Skin of body (tissue), 1 donor: ENCODE measurements at regions not wholly inside any gene's neighbourhood (a gene's known extent, or its start where the extent isn't known, plus 50 kb on each side); places are given as distances from the start of the nearest gene placed in this dataset.

ENCODE experiments used
- DNase-seq: peaks from one replicate; lab custom pipeline; 2025; lab: John Stamatoyannopoulos, UW

- no peak for DNase-seq
Observed at GRCh38 chr1:59232216-59232615, 64.7 kb upstream of the FGGY start.

GRCh38 chr1:59233444-59233843 is 63.5 kb upstream of the FGGY start:
- DNase-seq: no peak

- DNase-seq: no peak
Observed at GRCh38 chr1:59236721-59237545, 60.0 kb upstream of the FGGY start.

GRCh38 chr1:59237900-59238299 is 59.0 kb upstream of the FGGY start:
- no peak for DNase-seq

GRCh38 chr1:59238333-59238934 is 58.5 kb upstream of the FGGY start:
- DNase-seq: no peak

GRCh38 chr1:59238993-59239392 is 57.9 kb upstream of the FGGY start:
- DNase-seq: no peak

GRCh38 chr1:59241909-59242308 is 55.0 kb upstream of the FGGY start:
- no peak for DNase-seq

GRCh38 chr1:59242370-59242769 is 54.5 kb upstream of the FGGY start:
- DNase-seq: no peak

GRCh38 chr1:59243550-59243949 is 53.3 kb upstream of the FGGY start:
- no peak for DNase-seq

- DNase-seq: no peak
Observed at GRCh38 chr1:59243978-59244377, 52.9 kb upstream of the FGGY start.

- no peak for DNase-seq
Observed at GRCh38 chr1:59244891-59245290, 52.0 kb upstream of the FGGY start.
